GM21526 (cell line): ENCODE measurements at regions not wholly inside any gene's neighbourhood (a gene's known extent, or its start where the extent isn't known, plus 50 kb on each side); places are given as distances from the start of the nearest gene placed in this dataset.

ENCODE experiments used
- ATAC-seq: cut with Tn5 transposase; IDR thresholded peaks from one replicate; pipeline ENCODE4 v1.9.1; 2021; ENCODE audit warnings: moderate library complexity; ENCODE audit not compliant: unreplicated experiment, low FRiP score

GRCh38 chr9:107559494-107560086, 70.0 kb upstream of the KLF4 start:
- ATAC-seq = no peak

GRCh38 chr9:107557236-107557990, 67.8 kb upstream of the KLF4 start:
- ATAC-seq = no peak

- ATAC-seq = no peak
Observed at GRCh38 chr9:107554636-107555035, 65.1 kb upstream of the KLF4 start.

- no peak for ATAC-seq
Observed at GRCh38 chr9:107548298-107549142, 59.0 kb upstream of the KLF4 start.

- ATAC-seq = no peak
Observed at GRCh38 chr9:107547772-107548297, 58.3 kb upstream of the KLF4 start.

GRCh38 chr9:107547303-107547702, 57.7 kb upstream of the KLF4 start:
- no peak for ATAC-seq

- ATAC-seq = no peak
Observed at GRCh38 chr9:107546859-107547258, 57.3 kb upstream of the KLF4 start.

- ATAC-seq = no peak
Observed at GRCh38 chr9:107545036-107545435, 55.5 kb upstream of the KLF4 start.

GRCh38 chr9:107542411-107543157, 53.0 kb upstream of the KLF4 start:
- no peak for ATAC-seq

GRCh38 chr9:107541523-107541922, 52.0 kb upstream of the KLF4 start:
- ATAC-seq = no peak

GRCh38 chr9:107540164-107540561, 50.6 kb upstream of the KLF4 start:
- ATAC-seq = no peak

GRCh38 chr9:107539427-107540163, 50.0 kb upstream of the KLF4 start:
- ATAC-seq = no peak
